ENCODE measurements at regions not wholly inside any gene's neighbourhood (a gene's known extent, or its start where the extent isn't known, plus 50 kb on each side); places are given as distances from the start of the nearest gene placed in this dataset.
A peak's percentile ranks its signal among the peaks of the same experiment; 100 is the strongest.

DNA sequence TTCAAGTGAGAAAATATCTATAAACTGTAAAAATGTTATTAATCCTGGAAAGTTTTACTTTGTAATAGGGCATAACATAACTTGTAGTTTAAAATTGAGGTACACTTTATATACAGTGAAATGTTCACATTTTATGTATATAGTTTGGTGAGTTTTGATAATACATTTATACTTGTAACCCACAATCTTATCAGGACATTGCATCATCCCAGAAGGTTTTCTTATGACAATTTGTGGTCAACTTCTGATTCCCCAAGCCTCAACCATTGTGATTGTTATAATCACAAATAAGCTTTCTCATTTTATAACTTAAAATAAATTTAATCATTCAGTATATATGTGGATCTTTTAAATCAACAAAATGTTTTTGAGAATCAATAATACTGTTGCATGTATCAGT lies 151.1 kb downstream of the TFPI2 start:
- no peaks in the 10 kb centered on the region for H3K36me3 ChIP-seq (ENCODE audit: control insufficient read depth, insufficient read depth, low read length)
- no peak overlapping the region for H3K4ac ChIP-seq (ENCODE audit: low read depth, low read length)
- no peak overlapping the region for H2AK9ac ChIP-seq (replicated peaks; ENCODE audit: low read depth, low read length, poor library complexity)
- H3K4me1 ChIP-seq (ENCODE audit: control insufficient read depth, insufficient read depth, low read length) = no peaks in the 10 kb centered on the region
- H3K14ac ChIP-seq (replicated peaks; ENCODE audit: low read depth, low read length) = no peak overlapping the region
- no peak overlapping the region for H3K23ac ChIP-seq (ENCODE audit: low read depth, low read length)
- no peak overlapping the region for H3K9ac ChIP-seq (ENCODE audit: low read depth, low read length)
- no peak overlapping the region for H2BK15ac ChIP-seq (ENCODE audit: low read depth, low read length)
- TF ChIP-seq SMC3 (IDR thresholded peaks at IDR 0.05; ENCODE audit: low read depth, low read length) = no peak
- no peak for TF ChIP-seq BHLHE40 (IDR thresholded peaks at IDR 0.05; ENCODE audit: low read depth, low read length)
- peak; percentile 38; the same call in 1 of the 2 replicates for TF ChIP-seq CEBPB (IDR thresholded peaks at IDR 0.05; ENCODE audit: low read depth, low read length)
- no peaks in the 10 kb centered on the region for H4K20me1 ChIP-seq (ENCODE audit: insufficient read depth, low read length)
- no TSS peak for BruUV-seq (replicated peaks)
- no peak overlapping the region for H4K8ac ChIP-seq (ENCODE audit: low read depth in 2 of 2, low read length in 2 of 2)
- no peaks in the 10 kb centered on the region for H3K9me1 ChIP-seq (ENCODE audit: insufficient read depth, low read length)
- no peak overlapping the region for H2AFZ ChIP-seq (replicated peaks; ENCODE audit: low read length, poor library complexity)
- no peak for ATAC-seq (ENCODE audit: low read depth)
- no peak overlapping the region for H4K5ac ChIP-seq (ENCODE audit: low read depth, low read length)
- H3K79me1 ChIP-seq (ENCODE audit: low read depth in 1 of 2, low read length in 2 of 2) = no peaks in the 10 kb centered on the region
- H4K91ac ChIP-seq (ENCODE audit: insufficient read depth, low read depth, low read length) = no peak overlapping the region
- POLR2A ChIA-PET (ENCODE audit: unreplicated experiment) = no interaction called here
- no peak overlapping the region for H3K18ac ChIP-seq (ENCODE audit: low read depth, low read length)
- no peak overlapping the region for H2BK20ac ChIP-seq (ENCODE audit: low read depth, low read length)
- H3K56ac ChIP-seq (ENCODE audit: extremely low read depth, insufficient read depth, low read length) = no peak overlapping the region
- no peak overlapping the region for H2BK5ac ChIP-seq (ENCODE audit: low read depth, low read length, poor library complexity, severe bottlenecking)
- H3K4me3 ChIP-seq (ENCODE audit: insufficient read depth, low read depth, low read length) = no peak overlapping the region
- DNase-seq = no peak
- no peaks in the 10 kb centered on the region for H3K9me3 ChIP-seq (ENCODE audit: control insufficient read depth, insufficient read depth, low read length)
- no peak overlapping the region for H3K27ac ChIP-seq (ENCODE audit: insufficient read depth, low read length)
- H2BK120ac ChIP-seq (ENCODE audit: low read depth, low read length) = no peak overlapping the region
- in situ Hi-C loops (cut with MboI; ENCODE audit: low sequenced_read_pairs) = no loop called here
- no peaks in the 10 kb centered on the region; the same call in 1 of the 2 replicates for H3K27me3 ChIP-seq (ENCODE audit: control insufficient read depth, insufficient read depth, low read length)
- intact Hi-C loops (cut with micrococcal nuclease) = no loop called here
- H2AK5ac ChIP-seq (ENCODE audit: low read depth, low read length) = no peak overlapping the region
- dilution Hi-C loops (cut with HindIII; ENCODE audit: low sequenced_read_pairs, unreplicated experiment) = no loop called here
- H3K4me2 ChIP-seq (ENCODE audit: low read depth, low read length) = no peak overlapping the region
- CTCF ChIA-PET = no interaction called here

All from IMR-90 (cell line).